CD14-positive monocyte (primary cell): ENCODE measurements at regions not wholly inside any gene's neighbourhood (a gene's known extent, or its start where the extent isn't known, plus 50 kb on each side); places are given as distances from the start of the nearest gene placed in this dataset.

ENCODE experiments used
- DNase-seq, 3 donors: peaks; one replicate each; pipeline ENCODE4 v3.0.0-alpha.2; 2011 to 2022
- H2AFZ ChIP-seq: 2 replicates; pipeline ENCODE4 v1.6.0; 2012; ENCODE audit warnings: mild to moderate bottlenecking, low read depth, low read length, inconsistent platforms; ENCODE audit not compliant: insufficient read depth, poor library complexity, severe bottlenecking
- H3K27ac ChIP-seq, 2 donors: 1 replicate in 1 of 2; 2 replicates in 1 of 2; pipeline ENCODE4 v1.5.1; 2012 to 2013; ENCODE audit warnings: low read length in 2 of 2, control low read depth in 1 of 2, inconsistent platforms in 1 of 2, low read depth in 1 of 2, mild to moderate bottlenecking in 1 of 2
- H3K27me3 ChIP-seq, 2 donors: one replicate each; pipeline versions ENCODE4 v1.6.0 to v1.6.1; 2011 to 2013; ENCODE audit warnings: low read length in 2 of 2; ENCODE audit not compliant: control insufficient read depth in 2 of 2, insufficient read depth in 2 of 2
- H3K36me3 ChIP-seq, 2 donors: replicated peaks in 1 of 2; 1 replicate in 1 of 2; 2 replicates in 1 of 2; pipeline versions ENCODE4 v1.5.1 to v1.6.1; 2012 to 2013; ENCODE audit warnings: low read length in 2 of 2, control low read depth in 1 of 2, inconsistent platforms in 1 of 2, mild to moderate bottlenecking in 1 of 2; ENCODE audit not compliant: insufficient read depth in 2 of 2, control insufficient read depth in 1 of 2
- H3K4me1 ChIP-seq, 2 donors: 1 replicate in 1 of 2; 2 replicates in 1 of 2; pipeline versions ENCODE4 v1.5.1 to v1.6.1; 2012 to 2013; ENCODE audit warnings: low read length in 2 of 2, control low read depth in 1 of 2, inconsistent platforms in 1 of 2, mild to moderate bottlenecking in 1 of 2, moderate library complexity in 1 of 2; ENCODE audit not compliant: insufficient read depth in 2 of 2, control insufficient read depth in 1 of 2
- H3K4me2 ChIP-seq: replicated peaks from 2 replicates; pipeline ENCODE3; 2012; ENCODE audit warnings: low read length, moderate library complexity, mild to moderate bottlenecking; ENCODE audit not compliant: poor library complexity, severe bottlenecking; ENCODE audit errors: extremely low read depth
- H3K4me3 ChIP-seq, 3 experiments: fragments of 200-600 bp in 1 of 3; sonication (generic) in 1 of 3; replicated peaks in 1 of 3; 1 replicate in 2 of 3; 2 replicates in 1 of 3; pipeline ENCODE4 v1.5.1; 2011 to 2013; ENCODE audit warnings: low read length in 3 of 3, mild to moderate bottlenecking in 3 of 3, control low read depth in 2 of 3, low read depth in 2 of 3, inconsistent platforms in 1 of 3, moderate library complexity in 1 of 3
- H3K79me2 ChIP-seq: 2 replicates; pipeline ENCODE4 v1.6.0; 2012; ENCODE audit warnings: mild to moderate bottlenecking, control low read depth, inconsistent platforms, low read length, moderate library complexity; ENCODE audit not compliant: insufficient read depth
- H3K9ac ChIP-seq: 2 replicates; pipeline ENCODE4 v1.6.0; 2017; ENCODE audit warnings: low read length, mild to moderate bottlenecking; ENCODE audit not compliant: insufficient read depth, poor library complexity, severe bottlenecking
- H3K9me3 ChIP-seq, 2 donors: replicated peaks in 1 of 2; 1 replicate in 1 of 2; 2 replicates in 1 of 2; pipeline versions ENCODE4 v1.5.1 to v1.6.1; 2012 to 2013; ENCODE audit warnings: low read length in 2 of 2, control low read depth in 1 of 2; ENCODE audit not compliant: control insufficient read depth in 1 of 2, insufficient read depth in 1 of 2
- H4K20me1 ChIP-seq: 2 replicates; pipeline ENCODE4 v1.6.0; 2012; ENCODE audit warnings: mild to moderate bottlenecking, low read length, control low read depth, moderate library complexity; ENCODE audit not compliant: insufficient read depth
- H3K27ac Mint-ChIP-seq, 7 donors: one replicate each; pipeline ENCODE4 v1.8.0; 2020; ENCODE audit warnings: mild to moderate bottlenecking in 7 of 7, mixed read lengths in 7 of 7, moderate library complexity in 6 of 7, inconsistent platforms in 2 of 7
- H3K27me3 Mint-ChIP-seq, 3 donors: one replicate each; pipeline ENCODE4 v1.8.0; 2021 to 2022; ENCODE audit warnings: low read depth in 3 of 3, mild to moderate bottlenecking in 3 of 3, mixed read lengths in 3 of 3, moderate library complexity in 3 of 3, inconsistent platforms in 1 of 3
- H3K36me3 Mint-ChIP-seq, 2 donors: one replicate each; pipeline ENCODE4 v1.8.0; 2020; ENCODE audit warnings: mixed read lengths in 2 of 2, inconsistent platforms in 1 of 2, mild to moderate bottlenecking in 1 of 2
- H3K4me1 Mint-ChIP-seq: one replicate; pipeline ENCODE4 v1.8.0; 2020; ENCODE audit warnings: mild to moderate bottlenecking, mixed read lengths
- H3K4me3 Mint-ChIP-seq, 2 donors: one replicate each; pipeline ENCODE4 v1.8.0; 2020; ENCODE audit warnings: mild to moderate bottlenecking in 2 of 2, mixed read lengths in 2 of 2, moderate library complexity in 1 of 2
- H3K9me3 Mint-ChIP-seq, 7 donors: one replicate each; pipeline ENCODE4 v1.8.0; 2020 to 2022; ENCODE audit warnings: mixed read lengths in 7 of 7, mild to moderate bottlenecking in 6 of 7, moderate library complexity in 6 of 7, inconsistent platforms in 2 of 7
- WGBS: methylation state at CpG from one replicate; pipeline ENCODE4 v1.1.5; 2013; ENCODE audit warnings: missing lambda C conversion rate; ENCODE audit not compliant: insufficient coverage; 5-methylcytosine and 5-hydroxymethylcytosine counted together
- intact Hi-C, 2 donors: fragments of 100-400 bp; cut with micrococcal nuclease; formaldehyde crosslinking; loops; one replicate each; pipeline versions ENCODE4 v1.15.0 to v1.15.1; 2023
- TF ChIP-seq, protein P1 (sequence below): fragments of 200-600 bp; IDR thresholded peaks from one replicate; pipeline ENCODE4 v1.8.0; 2022; ENCODE audit warnings: antibody characterized with exemption, mild to moderate bottlenecking

DNA sequence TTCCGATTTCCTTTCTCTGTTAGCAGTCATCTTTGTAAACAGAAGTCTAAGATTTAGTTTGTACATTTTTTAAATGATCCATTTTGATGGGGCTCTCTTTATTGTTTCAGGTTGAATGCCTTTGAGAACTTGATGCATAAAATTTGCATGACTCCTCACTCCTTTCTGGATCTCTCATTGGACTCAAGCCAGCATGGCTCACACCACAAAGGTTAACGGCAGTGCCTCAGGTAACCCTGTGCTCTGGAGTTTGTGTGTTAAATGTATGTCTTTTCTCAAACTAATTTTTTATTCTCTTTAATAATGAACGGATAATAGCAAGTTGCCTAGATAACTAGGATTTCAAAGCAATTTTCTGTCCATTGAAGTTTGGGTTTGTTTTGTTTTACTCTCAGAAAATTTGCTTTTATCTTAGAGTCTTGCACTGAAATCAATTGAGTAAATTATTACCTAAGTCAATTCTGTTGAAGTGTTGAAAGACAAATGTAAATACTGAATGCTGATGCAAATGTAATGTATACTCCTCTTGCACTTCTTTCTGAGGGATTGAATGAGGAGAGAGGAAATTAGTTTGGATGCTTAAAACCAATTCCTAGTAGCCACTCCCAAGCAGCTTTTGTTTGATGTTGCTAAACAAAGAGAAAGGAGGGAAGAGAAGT lies 164.6 kb upstream of the DMRT1 start:
- peak overlapping the region; percentile 72 to 89 for H3K4me3 Mint-ChIP-seq
- H3K4me3 ChIP-seq: peak overlapping the region; percentile 18 to 77 (median 63)
- TF ChIP-seq, protein P1, sequence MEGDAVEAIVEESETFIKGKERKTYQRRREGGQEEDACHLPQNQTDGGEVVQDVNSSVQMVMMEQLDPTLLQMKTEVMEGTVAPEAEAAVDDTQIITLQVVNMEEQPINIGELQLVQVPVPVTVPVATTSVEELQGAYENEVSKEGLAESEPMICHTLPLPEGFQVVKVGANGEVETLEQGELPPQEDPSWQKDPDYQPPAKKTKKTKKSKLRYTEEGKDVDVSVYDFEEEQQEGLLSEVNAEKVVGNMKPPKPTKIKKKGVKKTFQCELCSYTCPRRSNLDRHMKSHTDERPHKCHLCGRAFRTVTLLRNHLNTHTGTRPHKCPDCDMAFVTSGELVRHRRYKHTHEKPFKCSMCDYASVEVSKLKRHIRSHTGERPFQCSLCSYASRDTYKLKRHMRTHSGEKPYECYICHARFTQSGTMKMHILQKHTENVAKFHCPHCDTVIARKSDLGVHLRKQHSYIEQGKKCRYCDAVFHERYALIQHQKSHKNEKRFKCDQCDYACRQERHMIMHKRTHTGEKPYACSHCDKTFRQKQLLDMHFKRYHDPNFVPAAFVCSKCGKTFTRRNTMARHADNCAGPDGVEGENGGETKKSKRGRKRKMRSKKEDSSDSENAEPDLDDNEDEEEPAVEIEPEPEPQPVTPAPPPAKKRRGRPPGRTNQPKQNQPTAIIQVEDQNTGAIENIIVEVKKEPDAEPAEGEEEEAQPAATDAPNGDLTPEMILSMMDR: no peak
- H3K4me1 Mint-ChIP-seq: peaks cover 11% of the 10 kb centered on the region
- peak overlapping the region; percentile 28 for H3K9ac ChIP-seq
- H3K27ac Mint-ChIP-seq: peak overlapping the region in 1 of 7 donors; percentile 12
- no peaks in the 10 kb centered on the region for H3K79me2 ChIP-seq
- no peaks in the 10 kb centered on the region for H3K27me3 ChIP-seq
- WGBS: no CpG with 5 or more reads among the region's 3 CpGs
- H3K36me3 ChIP-seq: no peaks in the 10 kb centered on the region
- no peak overlapping the region for H3K27ac ChIP-seq
- H3K36me3 Mint-ChIP-seq: no peaks in the 10 kb centered on the region
- H3K9me3 Mint-ChIP-seq: peaks cover 0 to 1% (median 0%) of the 10 kb centered on the region in 7 donors
- H3K4me1 ChIP-seq: no peaks in the 10 kb centered on the region
- DNase-seq: no peak
- peak overlapping the region; percentile 69 for H3K4me2 ChIP-seq
- no peaks in the 10 kb centered on the region for H3K9me3 ChIP-seq
- H4K20me1 ChIP-seq: no peaks in the 10 kb centered on the region
- H3K27me3 Mint-ChIP-seq: peaks cover 0 to 3% (median 2%) of the 10 kb centered on the region in 3 donors
- H2AFZ ChIP-seq: peak overlapping the region; percentile 82
- intact Hi-C loops: loop anchor here in 1 of 2 donors (2.0 kb wide), 1 partner anchor 32 kb away; no protein-coding TSS in a partner anchor

DNA sequence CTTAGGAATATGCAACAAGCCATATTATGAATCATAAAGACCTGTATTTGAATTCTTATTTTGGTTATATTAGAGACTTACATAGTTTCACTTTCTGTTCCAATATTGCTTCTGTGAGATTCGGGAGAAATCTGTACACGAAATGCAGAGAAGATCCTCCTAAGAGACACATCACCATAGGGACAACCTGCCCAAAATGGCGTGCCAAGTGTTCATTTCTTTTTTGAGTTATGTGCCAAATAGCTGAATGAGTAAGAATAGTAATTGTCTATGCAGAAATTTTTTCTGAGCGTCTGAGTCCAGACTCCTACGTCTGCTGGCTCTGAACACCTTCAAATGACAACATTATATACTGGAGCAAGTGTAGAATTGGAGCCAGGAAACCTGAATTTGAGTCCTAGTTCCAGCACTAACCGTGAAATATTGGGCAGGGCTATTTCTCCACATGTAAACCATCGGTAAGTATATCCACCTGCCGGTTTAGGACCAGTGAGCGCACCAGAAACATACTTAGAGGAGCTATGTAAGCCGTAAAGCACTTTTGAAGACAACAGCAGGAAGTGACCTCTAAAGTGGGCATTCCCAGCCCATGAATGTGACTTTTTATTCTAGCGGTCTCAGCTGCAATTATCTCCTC lies 163.9 kb upstream of the DMRT1 start:
- H3K27ac Mint-ChIP-seq: peak overlapping the region in 1 of 7 donors; percentile 27
- H3K4me1 ChIP-seq: no peaks in the 10 kb centered on the region
- TF ChIP-seq, protein P1: no peak
- 72% methylated on average over 6 of the region's 11 CpGs for WGBS
- H3K4me3 ChIP-seq: peak overlapping the region; percentile 18 to 77 (median 63)
- H3K79me2 ChIP-seq: no peaks in the 10 kb centered on the region
- peaks cover 0 to 2% (median 0%) of the 10 kb centered on the region in 7 donors for H3K9me3 Mint-ChIP-seq
- intact Hi-C loops: loop anchor here in 1 of 2 donors (2.0 kb wide), 1 partner anchor 33 kb away; no protein-coding TSS in a partner anchor
- no peaks in the 10 kb centered on the region for H3K36me3 Mint-ChIP-seq
- H3K4me2 ChIP-seq: peak overlapping the region; percentile 69
- peak in 1 of 3 donors; percentile 18 for DNase-seq
- peak overlapping the region; percentile 82 for H2AFZ ChIP-seq
- H3K9ac ChIP-seq: peak overlapping the region; percentile 28
- no peaks in the 10 kb centered on the region for H3K9me3 ChIP-seq
- H3K4me3 Mint-ChIP-seq: peak overlapping the region; percentile 72 to 89
- no peak overlapping the region for H3K27ac ChIP-seq
- H3K27me3 ChIP-seq: no peaks in the 10 kb centered on the region
- H3K36me3 ChIP-seq: no peaks in the 10 kb centered on the region
- peaks cover 11% of the 10 kb centered on the region for H3K4me1 Mint-ChIP-seq
- no peaks in the 10 kb centered on the region for H4K20me1 ChIP-seq
- H3K27me3 Mint-ChIP-seq: peaks cover 0 to 3% (median 2%) of the 10 kb centered on the region in 3 donors
